Chondrocyte (in vitro differentiated cells): ENCODE measurements at regions not wholly inside any gene's neighbourhood (a gene's known extent, or its start where the extent isn't known, plus 50 kb on each side); places are given as distances from the start of the nearest gene placed in this dataset.

Experiments
- DNase-seq: peaks from one replicate; pipeline ENCODE4 v3.0.0; 2021; ENCODE audit warnings: mixed read lengths, low spot score
- H3K27ac Mint-ChIP-seq: one replicate; pipeline ENCODE4 v1.8.0; 2021; ENCODE audit warnings: mild to moderate bottlenecking, moderate library complexity, mixed read lengths; ENCODE audit not compliant: unreplicated experiment
- H3K27me3 Mint-ChIP-seq: 2 replicates; pipeline ENCODE4 v1.8.0; 2021; ENCODE audit warnings: low read depth, mixed read lengths
- H3K36me3 Mint-ChIP-seq: 2 replicates; pipeline ENCODE4 v1.8.0; 2021; ENCODE audit warnings: low read depth, mixed read lengths
- H3K4me1 Mint-ChIP-seq: 2 replicates; pipeline ENCODE4 v1.8.0; 2021; ENCODE audit warnings: low read depth, mild to moderate bottlenecking, mixed read lengths
- H3K4me3 Mint-ChIP-seq: one replicate; pipeline ENCODE4 v1.8.0; 2021; ENCODE audit warnings: mild to moderate bottlenecking, moderate library complexity, mixed read lengths; ENCODE audit not compliant: unreplicated experiment
- H3K9me3 Mint-ChIP-seq: 2 replicates; pipeline ENCODE4 v1.8.0; 2021; ENCODE audit warnings: low read depth, mixed read lengths
- TF ChIP-seq, protein P1 (sequence below): fragments of 200-600 bp; sonication (generic); IDR thresholded peaks from 2 replicates; pipeline ENCODE4 v1.5.0; 2021; ENCODE audit warnings: antibody characterized with exemption, mild to moderate bottlenecking, moderate library complexity

DNA sequence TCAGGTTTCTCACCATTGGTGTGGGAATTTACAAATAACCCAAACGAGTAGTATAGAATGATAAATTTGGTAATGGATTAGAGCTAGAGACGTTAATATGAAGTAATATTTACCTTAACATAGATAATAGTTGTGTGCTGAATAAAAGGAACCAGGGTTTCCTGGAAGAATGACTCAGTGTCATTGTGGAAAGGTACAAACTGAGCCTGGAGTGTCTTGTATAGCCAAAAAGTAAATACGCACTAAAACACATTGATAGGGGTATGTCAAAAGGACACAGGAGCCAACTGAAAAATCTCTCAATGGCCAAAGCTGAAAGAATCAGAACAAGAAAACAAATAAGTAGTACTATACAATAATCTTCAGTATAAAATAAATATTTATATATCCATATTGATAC, 363.5 kb downstream of the SLCO4C1 start:
- peaks cover 2% of the 10 kb centered on the region for H3K9me3 Mint-ChIP-seq
- TF ChIP-seq, protein P1, sequence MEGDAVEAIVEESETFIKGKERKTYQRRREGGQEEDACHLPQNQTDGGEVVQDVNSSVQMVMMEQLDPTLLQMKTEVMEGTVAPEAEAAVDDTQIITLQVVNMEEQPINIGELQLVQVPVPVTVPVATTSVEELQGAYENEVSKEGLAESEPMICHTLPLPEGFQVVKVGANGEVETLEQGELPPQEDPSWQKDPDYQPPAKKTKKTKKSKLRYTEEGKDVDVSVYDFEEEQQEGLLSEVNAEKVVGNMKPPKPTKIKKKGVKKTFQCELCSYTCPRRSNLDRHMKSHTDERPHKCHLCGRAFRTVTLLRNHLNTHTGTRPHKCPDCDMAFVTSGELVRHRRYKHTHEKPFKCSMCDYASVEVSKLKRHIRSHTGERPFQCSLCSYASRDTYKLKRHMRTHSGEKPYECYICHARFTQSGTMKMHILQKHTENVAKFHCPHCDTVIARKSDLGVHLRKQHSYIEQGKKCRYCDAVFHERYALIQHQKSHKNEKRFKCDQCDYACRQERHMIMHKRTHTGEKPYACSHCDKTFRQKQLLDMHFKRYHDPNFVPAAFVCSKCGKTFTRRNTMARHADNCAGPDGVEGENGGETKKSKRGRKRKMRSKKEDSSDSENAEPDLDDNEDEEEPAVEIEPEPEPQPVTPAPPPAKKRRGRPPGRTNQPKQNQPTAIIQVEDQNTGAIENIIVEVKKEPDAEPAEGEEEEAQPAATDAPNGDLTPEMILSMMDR, result no peak
- H3K4me1 Mint-ChIP-seq, result no peaks in the 10 kb centered on the region
- H3K27ac Mint-ChIP-seq, result no peak overlapping the region
- H3K36me3 Mint-ChIP-seq, result no peaks in the 10 kb centered on the region
- H3K27me3 Mint-ChIP-seq, result peaks cover 2% of the 10 kb centered on the region
- no peak overlapping the region for H3K4me3 Mint-ChIP-seq
- DNase-seq, result no peak

DNA sequence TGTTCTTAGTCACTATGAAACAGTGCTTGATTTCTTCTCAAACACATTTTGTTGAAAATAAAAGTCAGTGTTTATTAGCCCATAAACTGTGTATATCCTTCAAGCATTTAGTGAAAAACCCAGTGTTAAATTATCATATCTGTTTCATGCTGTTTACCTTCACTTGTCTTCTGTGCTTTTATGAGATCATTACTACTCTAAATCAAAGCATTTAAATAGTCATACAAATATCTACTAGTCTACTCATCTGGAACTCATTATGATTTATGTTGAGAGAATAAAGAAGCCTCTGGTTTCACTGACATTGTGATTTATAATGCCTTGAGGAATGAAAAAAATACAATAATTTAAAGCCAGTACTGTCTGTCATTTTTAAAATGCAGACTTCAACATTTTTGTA, 366.5 kb downstream of the SLCO4C1 start:
- no peak for DNase-seq
- Mint-ChIP-seq H3K4me1 (no peaks in the 10 kb centered on the region), H3K27me3 (no peaks in the 10 kb centered on the region), H3K36me3 (no peaks in the 10 kb centered on the region), H3K27ac (no peak overlapping the region), H3K4me3 (no peak overlapping the region), H3K9me3 (peaks cover 2% of the 10 kb centered on the region)
- TF ChIP-seq, protein P1, result no peak

DNA sequence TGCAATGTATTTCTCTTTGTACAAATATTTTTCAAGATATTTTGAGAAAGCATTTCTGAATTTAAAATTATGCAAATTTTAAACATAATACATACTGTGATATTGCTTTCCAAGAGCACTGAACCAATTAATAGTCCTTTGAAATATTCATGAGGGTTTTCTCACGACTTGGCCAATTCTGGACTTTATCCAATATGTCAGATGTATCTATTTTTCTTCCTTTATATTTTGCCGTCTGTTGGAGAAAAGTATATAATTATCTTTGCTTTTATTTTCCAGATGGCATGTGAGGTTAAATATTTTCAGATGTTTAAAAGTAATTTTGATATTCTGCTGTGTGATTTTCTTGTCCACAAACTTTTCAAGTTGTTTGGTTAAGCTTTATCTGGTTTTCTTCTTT, 378.9 kb downstream of the SLCO4C1 start:
- TF ChIP-seq, protein P1, result no peak
- Mint-ChIP-seq H3K27ac (no peak overlapping the region), H3K4me1 (peaks cover 5% of the 10 kb centered on the region), H3K27me3 (peaks cover 3% of the 10 kb centered on the region), H3K36me3 (no peaks in the 10 kb centered on the region), H3K9me3 (no peaks in the 10 kb centered on the region), H3K4me3 (no peak overlapping the region)
- DNase-seq, result no peak

DNA sequence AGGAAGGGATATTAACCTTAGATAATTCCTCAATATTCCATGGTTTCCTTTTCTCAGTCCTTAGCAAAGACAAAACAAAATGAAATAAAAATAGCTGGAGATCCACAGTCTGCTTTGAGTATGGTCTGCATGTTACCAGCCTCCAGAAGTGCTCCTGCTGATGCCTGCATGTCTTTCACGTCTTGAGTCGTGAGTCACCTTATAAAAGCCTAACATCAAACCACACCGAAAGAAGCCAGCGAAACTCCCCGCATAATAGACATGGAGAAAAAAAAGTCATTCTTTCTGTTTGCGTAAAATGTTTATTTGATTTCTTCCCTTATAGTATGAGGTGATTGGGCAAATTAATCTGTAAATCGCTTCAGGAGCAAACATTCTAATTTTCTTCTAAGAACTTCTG, 380.5 kb downstream of the SLCO4C1 start:
- Mint-ChIP-seq H3K9me3 (peaks cover 5% of the 10 kb centered on the region), H3K27ac (no peak overlapping the region), H3K36me3 (no peaks in the 10 kb centered on the region), H3K4me3 (no peak overlapping the region), H3K4me1 (peaks cover 5% of the 10 kb centered on the region), H3K27me3 (peaks cover 3% of the 10 kb centered on the region)
- TF ChIP-seq, protein P1, result no peak
- DNase-seq, result no peak

DNA sequence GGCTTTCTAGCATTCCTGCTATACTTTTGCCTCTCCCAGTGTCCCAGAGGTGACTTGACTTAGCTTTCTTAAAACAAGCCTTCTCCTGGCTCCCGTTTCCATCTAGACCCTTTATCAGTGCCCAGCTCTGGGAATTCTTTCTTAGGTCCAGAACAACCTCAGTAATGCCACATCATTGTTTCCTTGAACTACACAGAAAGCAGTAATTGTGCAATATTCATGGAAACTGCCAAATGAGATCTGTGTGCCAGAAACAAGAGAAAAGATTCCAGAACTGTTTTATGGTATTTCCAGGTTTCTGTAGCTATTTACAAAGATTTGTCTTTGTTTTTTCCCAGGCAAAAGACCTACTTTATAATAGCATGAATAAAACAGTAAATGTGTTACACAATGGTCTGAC, 391.3 kb downstream of the SLCO4C1 start:
- Mint-ChIP-seq H3K9me3 (no peaks in the 10 kb centered on the region), H3K27me3 (peaks cover 9% of the 10 kb centered on the region), H3K4me1 (no peaks in the 10 kb centered on the region), H3K4me3 (no peak overlapping the region), H3K36me3 (no peaks in the 10 kb centered on the region), H3K27ac (no peak overlapping the region)
- DNase-seq, result no peak
- TF ChIP-seq, protein P1, result no peak
